Activated CD8-positive, alpha-beta memory T cell treated with anti-CD3 and anti-CD28 coated beads, Interleukin-2, amount 10 ng/mL, durations not matched to agents 7 days and 5 days (primary cell): ENCODE measurements at regions not wholly inside any gene's neighbourhood (a gene's known extent, or its start where the extent isn't known, plus 50 kb on each side); places are given as distances from the start of the nearest gene placed in this dataset.
"Not testable (repeated sequence)": the region's sequence is repeated elsewhere in the genome, so short reads cannot be mapped to it uniquely, and the experiment has no call there.

Experiments used
- ATAC-seq: fragments of 150-1000 bp; cut with Tn5 transposase; one replicate; pipeline ENCODE4 v1.10.0; 2021; ENCODE audit warnings: moderate library complexity
- CTCF ChIA-PET: fragments of 350-600 bp; sonication (Branson Sonifier 250); formaldehyde crosslinking; loops from one replicate; lab custom pipeline; 2021; ENCODE audit warnings: antibody characterized with exemption; lab: Charles Lee
- DNase-seq: peaks from one replicate; pipeline ENCODE4 v3.0.0-alpha.2; 2020
- H3K27ac Mint-ChIP-seq: one replicate; pipeline ENCODE4 v1.8.0; 2021; ENCODE audit warnings: mild to moderate bottlenecking, mixed read lengths
- H3K27me3 Mint-ChIP-seq: one replicate; pipeline ENCODE4 v1.8.0; 2021; ENCODE audit warnings: mixed read lengths
- H3K36me3 Mint-ChIP-seq: one replicate; pipeline ENCODE4 v1.8.0; 2021; ENCODE audit warnings: mild to moderate bottlenecking, mixed read lengths
- H3K4me1 Mint-ChIP-seq: one replicate; pipeline ENCODE4 v1.8.0; 2021; ENCODE audit warnings: mixed read lengths
- H3K4me3 Mint-ChIP-seq: one replicate; pipeline ENCODE4 v1.8.0; 2021; ENCODE audit warnings: mild to moderate bottlenecking, moderate library complexity, mixed read lengths
- H3K9me3 Mint-ChIP-seq: one replicate; pipeline ENCODE4 v1.8.0; 2022; ENCODE audit warnings: low read depth, mixed read lengths

GRCh38 chr2:150260636-150261035 lies 226.8 kb downstream of the RND3 start:
- no peak for DNase-seq
- no peak for ATAC-seq
- Mint-ChIP-seq H3K36me3 (no peaks in the 10 kb centered on the region), H3K4me1 (no peaks in the 10 kb centered on the region), H3K27me3 (no peaks in the 10 kb centered on the region), H3K4me3 (no peak overlapping the region), H3K27ac (no peak overlapping the region), H3K9me3 (peaks cover 3% of the 10 kb centered on the region)
- CTCF ChIA-PET: no interaction called here

GRCh38 chr2:150259746-150260145 lies 227.7 kb downstream of the RND3 start:
- H3K27ac Mint-ChIP-seq: no peak overlapping the region

GRCh38 chr2:150258781-150259307 lies 228.6 kb downstream of the RND3 start:
- Mint-ChIP-seq H3K9me3 (peaks cover 3% of the 10 kb centered on the region), H3K36me3 (no peaks in the 10 kb centered on the region), H3K4me3 (no peak overlapping the region), H3K27me3 (no peaks in the 10 kb centered on the region), H3K27ac (no peak overlapping the region), H3K4me1 (no peaks in the 10 kb centered on the region)
- DNase-seq (no peak), ATAC-seq (no peak)
- CTCF ChIA-PET: no interaction called here

More at GRCh38 chr2:150259746-150260145, 227.7 kb downstream of the RND3 start:
- CTCF ChIA-PET: no interaction called here
- H3K4me1 Mint-ChIP-seq: no peaks in the 10 kb centered on the region
- H3K36me3 Mint-ChIP-seq: no peaks in the 10 kb centered on the region
- no peak overlapping the region for H3K4me3 Mint-ChIP-seq
- no peak for ATAC-seq
- H3K27me3 Mint-ChIP-seq: no peaks in the 10 kb centered on the region
- DNase-seq: no peak
- peaks cover 3% of the 10 kb centered on the region for H3K9me3 Mint-ChIP-seq

- CTCF ChIA-PET: no interaction called here
- Mint-ChIP-seq H3K9me3 (no peaks in the 10 kb centered on the region), H3K27ac (no peak overlapping the region), H3K4me1 (no peaks in the 10 kb centered on the region), H3K36me3 (no peaks in the 10 kb centered on the region), H3K4me3 (no peak overlapping the region), H3K27me3 (no peaks in the 10 kb centered on the region)
- ATAC-seq (no peak), DNase-seq (no peak)
Measured at GRCh38 chr2:150256736-150257135, 230.7 kb downstream of the RND3 start.

- Mint-ChIP-seq H3K27ac (no peak overlapping the region), H3K9me3 (no peaks in the 10 kb centered on the region), H3K4me3 (no peak overlapping the region), H3K4me1 (no peaks in the 10 kb centered on the region), H3K36me3 (no peaks in the 10 kb centered on the region), H3K27me3 (no peaks in the 10 kb centered on the region)
- DNase-seq (no peak), ATAC-seq (no peak)
- CTCF ChIA-PET: no interaction called here
Measured at GRCh38 chr2:150255528-150255927, 231.9 kb downstream of the RND3 start.

- DNase-seq, ATAC-seq, CTCF ChIA-PET: not testable (repeated sequence)
Measured at GRCh38 chr2:150249735-150250134, 237.7 kb downstream of the RND3 start.

GRCh38 chr2:150247481-150247880 lies 240.0 kb downstream of the RND3 start:
- Mint-ChIP-seq H3K27me3 (no peaks in the 10 kb centered on the region), H3K9me3 (no peaks in the 10 kb centered on the region), H3K27ac (no peak overlapping the region), H3K4me3 (no peak overlapping the region), H3K4me1 (no peaks in the 10 kb centered on the region), H3K36me3 (no peaks in the 10 kb centered on the region)
- DNase-seq (no peak), ATAC-seq (no peak)
- CTCF ChIA-PET: no interaction called here

More at GRCh38 chr2:150249735-150250134, 237.7 kb downstream of the RND3 start:
- not testable (repeated sequence) for H3K27ac Mint-ChIP-seq, H3K4me1 Mint-ChIP-seq, H3K36me3 Mint-ChIP-seq, H3K27me3 Mint-ChIP-seq, H3K9me3 Mint-ChIP-seq, H3K4me3 Mint-ChIP-seq

GRCh38 chr2:150234787-150235446 lies 252.6 kb downstream of the RND3 start:
- Mint-ChIP-seq H3K27ac (no peak overlapping the region), H3K4me1 (no peaks in the 10 kb centered on the region), H3K27me3 (no peaks in the 10 kb centered on the region), H3K4me3 (no peak overlapping the region), H3K9me3 (no peaks in the 10 kb centered on the region), H3K36me3 (no peaks in the 10 kb centered on the region)
- no peak for ATAC-seq
- no peak for DNase-seq
- CTCF ChIA-PET: no interaction called here

GRCh38 chr2:150232871-150233270 lies 254.6 kb downstream of the RND3 start:
- Mint-ChIP-seq H3K4me3 (no peak overlapping the region), H3K36me3 (no peaks in the 10 kb centered on the region), H3K27ac (no peak overlapping the region), H3K27me3 (no peaks in the 10 kb centered on the region), H3K4me1 (no peaks in the 10 kb centered on the region), H3K9me3 (no peaks in the 10 kb centered on the region)
- ATAC-seq: no peak
- CTCF ChIA-PET: no interaction called here
- DNase-seq: no peak

- H3K4me3 Mint-ChIP-seq: no peak overlapping the region
- H3K9me3 Mint-ChIP-seq: no peaks in the 10 kb centered on the region
- no peaks in the 10 kb centered on the region for H3K4me1 Mint-ChIP-seq
- DNase-seq (no peak), ATAC-seq (no peak)
- H3K27ac Mint-ChIP-seq: no peak overlapping the region
- CTCF ChIA-PET: no interaction called here
- no peaks in the 10 kb centered on the region for H3K27me3 Mint-ChIP-seq
- no peaks in the 10 kb centered on the region for H3K36me3 Mint-ChIP-seq
Measured at GRCh38 chr2:150232321-150232720, 255.1 kb downstream of the RND3 start.

GRCh38 chr2:150230616-150231015 lies 256.9 kb downstream of the RND3 start:
- no peaks in the 10 kb centered on the region for H3K4me1 Mint-ChIP-seq
- no peak for DNase-seq
- H3K9me3 Mint-ChIP-seq: peaks cover 3% of the 10 kb centered on the region
- H3K36me3 Mint-ChIP-seq: no peaks in the 10 kb centered on the region
- H3K4me3 Mint-ChIP-seq: no peak overlapping the region
- no peak overlapping the region for H3K27ac Mint-ChIP-seq
- no peak for ATAC-seq
- H3K27me3 Mint-ChIP-seq: no peaks in the 10 kb centered on the region
- CTCF ChIA-PET: no interaction called here

GRCh38 chr2:150230004-150230403 lies 257.5 kb downstream of the RND3 start:
- no peak for DNase-seq
- ATAC-seq: no peak
- Mint-ChIP-seq H3K9me3 (peaks cover 3% of the 10 kb centered on the region), H3K27ac (no peak overlapping the region), H3K4me1 (no peaks in the 10 kb centered on the region), H3K27me3 (no peaks in the 10 kb centered on the region), H3K36me3 (no peaks in the 10 kb centered on the region), H3K4me3 (no peak overlapping the region)
- CTCF ChIA-PET: no interaction called here

- no peak overlapping the region for H3K4me3 Mint-ChIP-seq
- DNase-seq (no peak), ATAC-seq (no peak)
- H3K36me3 Mint-ChIP-seq: no peaks in the 10 kb centered on the region
- no peak overlapping the region for H3K27ac Mint-ChIP-seq
- H3K9me3 Mint-ChIP-seq: peaks cover 3% of the 10 kb centered on the region
- H3K4me1 Mint-ChIP-seq: no peaks in the 10 kb centered on the region
- no peaks in the 10 kb centered on the region for H3K27me3 Mint-ChIP-seq
- CTCF ChIA-PET: no interaction called here
Measured at GRCh38 chr2:150228936-150229335, 258.5 kb downstream of the RND3 start.

GRCh38 chr2:150225030-150225429 lies 262.4 kb downstream of the RND3 start:
- Mint-ChIP-seq H3K9me3 (peaks cover 3% of the 10 kb centered on the region), H3K4me1 (no peaks in the 10 kb centered on the region), H3K36me3 (no peaks in the 10 kb centered on the region), H3K27ac (no peak overlapping the region), H3K4me3 (no peak overlapping the region), H3K27me3 (no peaks in the 10 kb centered on the region)
- DNase-seq: no peak
- ATAC-seq: no peak
- CTCF ChIA-PET: no interaction called here
